ENCODE measurements at regions not wholly inside any gene's neighbourhood (a gene's known extent, or its start where the extent isn't known, plus 50 kb on each side); places are given as distances from the start of the nearest gene placed in this dataset.

GRCh38 chrX:138872537-138872936 lies 161.0 kb upstream of the FGF13 start:
- TF ChIP-seq CTCF (IDR thresholded peaks at IDR 0.05 in 2 of 3, conservative IDR thresholded peaks at IDR 0.05 in 1 of 3; ENCODE audit: insufficient read depth in 2 of 3, low read depth in 1 of 3, low read length in 3 of 3), result no peak
- TF ChIP-seq EP300 (IDR thresholded peaks at IDR 0.05; ENCODE audit: low read length), result no peak
- no peak for TF ChIP-seq POLR2A (conservative IDR thresholded peaks at IDR 0.05)
- TF ChIP-seq, protein P1, sequence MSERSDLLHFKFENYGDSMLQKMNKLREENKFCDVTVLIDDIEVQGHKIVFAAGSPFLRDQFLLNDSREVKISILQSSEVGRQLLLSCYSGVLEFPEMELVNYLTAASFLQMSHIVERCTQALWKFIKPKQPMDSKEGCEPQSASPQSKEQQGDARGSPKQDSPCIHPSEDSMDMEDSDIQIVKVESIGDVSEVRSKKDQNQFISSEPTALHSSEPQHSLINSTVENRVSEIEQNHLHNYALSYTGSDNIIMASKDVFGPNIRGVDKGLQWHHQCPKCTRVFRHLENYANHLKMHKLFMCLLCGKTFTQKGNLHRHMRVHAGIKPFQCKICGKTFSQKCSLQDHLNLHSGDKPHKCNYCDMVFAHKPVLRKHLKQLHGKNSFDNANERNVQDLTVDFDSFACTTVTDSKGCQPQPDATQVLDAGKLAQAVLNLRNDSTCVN (CRISPR knock-in tag; IDR thresholded peaks at IDR 0.05), result no peak
- no peak for TF ChIP-seq SRSF3 (IDR thresholded peaks at IDR 0.05; ENCODE audit: insufficient read depth, low read length)
- TF ChIP-seq ZNF324 (CRISPR knock-in tag; IDR thresholded peaks at IDR 0.05), result no peak
